ACC112 (cell line): ENCODE measurements at regions not wholly inside any gene's neighbourhood (a gene's known extent, or its start where the extent isn't known, plus 50 kb on each side); places are given as distances from the start of the nearest gene placed in this dataset.

Experiments used
- H2AFZ ChIP-seq: fragments of 200-600 bp; sonication (generic); one replicate; pipeline ENCODE4 v1.6.0; 2017; ENCODE audit warnings: antibody characterized with exemption, low read length; ENCODE audit not compliant: unreplicated experiment
- H3K27ac ChIP-seq: fragments of 200-600 bp; sonication (generic); 2 replicates; pipeline ENCODE4 v1.5.1; 2014; ENCODE audit warnings: low read depth, mild to moderate bottlenecking, antibody characterized with exemption, low read length, moderate library complexity
- H3K27me3 ChIP-seq: fragments of 200-600 bp; sonication (generic); 2 replicates; pipeline ENCODE4 v1.6.1; 2014; ENCODE audit warnings: mild to moderate bottlenecking, antibody characterized with exemption, low read length, moderate library complexity, mixed read lengths; ENCODE audit not compliant: insufficient read depth
- H3K36me3 ChIP-seq: fragments of 200-600 bp; sonication (generic); 2 replicates; pipeline ENCODE4 v1.6.1; 2016; ENCODE audit warnings: mild to moderate bottlenecking, antibody characterized with exemption, low read length, moderate library complexity, mixed read lengths; ENCODE audit not compliant: insufficient read depth
- H3K4me1 ChIP-seq: fragments of 200-600 bp; sonication (generic); one replicate; pipeline ENCODE4 v1.6.1; 2016; ENCODE audit warnings: low read length, mixed read lengths; ENCODE audit not compliant: insufficient read depth, unreplicated experiment, control insufficient read depth
- H3K4me3 ChIP-seq: fragments of 200-600 bp; sonication (generic); 2 replicates; pipeline ENCODE4 v1.5.1; 2014; ENCODE audit warnings: mild to moderate bottlenecking, low read depth, low read length
- H3K79me2 ChIP-seq: fragments of 200-600 bp; sonication (generic); one replicate; pipeline ENCODE4 v1.6.0; 2016; ENCODE audit warnings: low read length; ENCODE audit not compliant: control insufficient read depth, unreplicated experiment, insufficient read depth

DNA sequence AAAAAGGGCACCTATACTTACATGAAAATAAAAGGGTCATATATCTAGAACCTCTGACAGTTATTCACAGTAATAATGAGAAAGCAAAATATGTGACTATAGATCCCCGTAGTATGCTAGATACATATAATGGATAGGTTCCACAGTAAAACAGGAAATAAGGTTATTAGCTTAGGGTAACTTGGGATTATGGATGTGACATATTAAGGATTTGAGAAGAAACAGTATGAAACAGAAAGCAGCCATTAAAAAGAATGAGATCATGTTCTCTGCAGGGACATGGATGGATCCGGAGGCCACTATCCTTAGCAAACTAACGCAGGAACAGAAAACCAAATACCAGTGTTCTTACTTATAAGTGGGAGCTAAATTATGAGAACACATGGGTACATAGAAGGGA lies 1547.3 kb downstream of the BRINP3 start:
- Histone ChIP-seq H3K79me2 (no peaks in the 10 kb centered on the region), H3K4me3 (no peak overlapping the region), H3K27ac (no peak overlapping the region), H3K27me3 (no peaks in the 10 kb centered on the region), H3K36me3 (no peaks in the 10 kb centered on the region), H2AFZ (peak overlapping the region; percentile 38), H3K4me1 (no peaks in the 10 kb centered on the region)

DNA sequence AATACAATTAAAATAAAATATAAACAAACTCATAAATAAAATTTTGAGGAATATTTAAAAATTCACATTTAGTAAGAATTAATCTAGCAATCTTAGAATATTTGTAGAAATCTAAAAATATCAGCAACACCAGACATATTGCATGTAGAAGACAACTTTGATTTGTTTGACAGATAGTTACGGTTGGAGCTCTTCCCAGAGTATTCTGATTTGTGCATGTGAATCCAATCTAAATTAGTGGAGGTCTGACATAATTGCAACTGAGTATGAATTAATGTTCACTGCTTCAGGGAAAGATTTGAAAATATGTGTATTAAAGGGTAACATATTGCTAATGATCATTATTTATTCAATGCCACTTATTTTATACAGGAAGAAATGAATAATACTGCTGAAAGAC lies 1546.2 kb downstream of the BRINP3 start:
- Histone ChIP-seq H3K27me3 (no peaks in the 10 kb centered on the region), H3K4me3 (no peak overlapping the region), H2AFZ (no peak overlapping the region), H3K36me3 (no peaks in the 10 kb centered on the region), H3K79me2 (no peaks in the 10 kb centered on the region), H3K27ac (no peak overlapping the region), H3K4me1 (no peaks in the 10 kb centered on the region)

DNA sequence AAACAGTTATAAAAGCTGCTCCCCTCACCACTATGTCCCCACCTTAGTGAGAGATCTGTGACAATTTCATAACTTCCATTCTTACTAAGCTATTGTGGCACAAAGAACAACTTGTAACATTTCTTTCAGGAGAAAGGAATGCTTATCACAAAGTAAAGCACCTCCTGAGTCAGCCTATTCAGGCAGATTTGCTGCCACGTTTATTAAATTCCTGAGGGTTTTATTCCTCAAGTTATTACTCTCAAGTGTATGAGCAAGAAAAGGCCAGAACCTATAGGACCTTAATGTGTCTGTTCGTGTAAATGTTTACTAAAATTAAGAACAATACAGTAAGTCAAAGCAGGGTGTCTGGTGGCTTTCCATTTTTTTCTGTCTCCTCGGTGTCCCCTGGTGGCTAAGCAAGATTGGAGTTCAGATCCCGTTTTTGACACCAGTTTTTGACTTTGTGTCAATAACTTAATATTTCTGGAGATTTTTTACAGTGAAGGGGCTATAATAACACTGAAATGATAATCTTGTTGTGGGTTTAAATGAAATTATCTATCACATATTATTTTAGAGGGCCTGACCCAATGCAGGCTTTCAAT lies 1539.6 kb downstream of the BRINP3 start:
- Histone ChIP-seq H3K36me3 (no peaks in the 10 kb centered on the region), H3K4me1 (no peaks in the 10 kb centered on the region), H3K79me2 (no peaks in the 10 kb centered on the region), H3K27me3 (no peaks in the 10 kb centered on the region), H3K27ac (no peak overlapping the region), H2AFZ (no peak overlapping the region), H3K4me3 (no peak overlapping the region)

DNA sequence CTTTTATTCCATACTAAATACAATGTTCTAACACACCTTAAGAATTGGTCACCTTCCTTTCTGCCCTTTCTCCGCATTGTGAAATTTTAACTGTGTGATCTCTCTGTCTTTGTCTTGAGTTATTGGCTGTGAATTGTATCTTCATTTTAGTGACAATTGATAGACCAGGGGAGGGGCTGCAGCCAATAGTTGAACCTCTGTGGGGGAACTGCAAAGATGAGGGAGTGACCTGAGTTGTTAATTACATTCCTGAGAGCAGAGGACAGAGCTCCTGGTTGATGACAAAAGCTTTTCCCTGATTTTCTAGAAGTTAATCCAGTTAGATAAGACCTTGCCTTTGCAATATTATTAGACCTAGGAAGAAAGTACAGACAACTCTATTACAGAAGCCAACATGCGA lies 1535.7 kb downstream of the BRINP3 start:
- H2AFZ ChIP-seq: no peak overlapping the region

DNA sequence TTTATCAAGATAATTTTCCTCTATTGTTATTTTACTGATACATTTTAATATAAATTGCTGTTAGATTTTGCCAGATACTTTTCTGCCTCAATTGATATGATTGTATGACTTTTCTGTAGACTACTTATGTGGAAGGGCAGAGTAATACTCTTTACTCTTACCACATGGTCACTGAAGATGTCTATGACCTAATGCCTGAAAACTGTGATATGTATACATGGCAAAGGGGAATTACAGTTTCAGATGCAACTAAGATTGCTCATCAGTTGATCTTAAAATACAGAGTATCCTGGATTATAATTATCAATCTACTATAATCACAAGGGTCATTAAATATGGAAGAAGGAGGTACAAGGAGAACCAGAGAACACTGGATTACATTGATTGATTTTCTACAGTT lies 1528.0 kb downstream of the BRINP3 start:
- Histone ChIP-seq H3K4me1 (no peaks in the 10 kb centered on the region), H3K4me3 (no peak overlapping the region), H3K36me3 (no peaks in the 10 kb centered on the region), H3K27me3 (no peaks in the 10 kb centered on the region), H3K27ac (no peak overlapping the region), H2AFZ (no peak overlapping the region), H3K79me2 (no peaks in the 10 kb centered on the region)

More for the DNA sequence above, 1535.7 kb downstream of the BRINP3 start:
- Histone ChIP-seq H3K4me1 (no peaks in the 10 kb centered on the region), H3K27me3 (no peaks in the 10 kb centered on the region), H3K27ac (no peak overlapping the region), H3K36me3 (no peaks in the 10 kb centered on the region), H3K4me3 (no peak overlapping the region), H3K79me2 (no peaks in the 10 kb centered on the region)

DNA sequence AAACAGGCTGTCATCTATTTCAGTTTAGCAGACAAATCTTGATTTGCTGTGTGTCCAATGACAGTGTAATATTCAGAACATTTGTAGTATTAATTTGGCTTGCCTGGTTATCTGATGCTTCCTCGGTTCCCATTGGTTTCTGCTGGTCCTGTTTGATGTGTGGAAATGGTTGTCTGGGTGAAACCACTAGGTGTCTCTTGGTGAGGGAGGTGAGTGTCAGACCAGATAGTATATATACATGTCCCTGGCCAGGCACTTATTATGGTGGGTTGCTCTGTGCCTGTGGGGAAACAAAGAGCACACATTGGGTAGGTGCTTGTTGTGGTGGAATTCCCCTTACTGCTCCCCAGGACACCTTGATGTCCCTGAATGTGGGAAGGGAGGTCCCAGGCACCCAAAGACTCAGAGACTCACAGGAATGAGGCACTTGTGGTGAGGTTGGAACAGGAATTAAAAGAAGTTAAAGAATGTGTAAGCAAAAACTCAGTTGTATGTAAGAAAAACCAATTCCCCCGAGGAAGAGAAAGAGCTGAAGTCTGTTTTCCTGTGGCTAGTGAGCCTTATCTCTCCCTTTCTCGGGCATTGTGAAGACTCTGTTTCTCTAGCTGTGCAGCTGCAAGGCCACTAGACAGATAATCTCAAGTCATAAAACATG lies 1519.1 kb downstream of the BRINP3 start:
- no peaks in the 10 kb centered on the region for H3K4me1 ChIP-seq
- H3K4me3 ChIP-seq: no peak overlapping the region
- no peak overlapping the region for H3K27ac ChIP-seq
- no peaks in the 10 kb centered on the region for H3K36me3 ChIP-seq
- no peak overlapping the region for H2AFZ ChIP-seq
- H3K79me2 ChIP-seq: no peaks in the 10 kb centered on the region
- no peaks in the 10 kb centered on the region for H3K27me3 ChIP-seq

DNA sequence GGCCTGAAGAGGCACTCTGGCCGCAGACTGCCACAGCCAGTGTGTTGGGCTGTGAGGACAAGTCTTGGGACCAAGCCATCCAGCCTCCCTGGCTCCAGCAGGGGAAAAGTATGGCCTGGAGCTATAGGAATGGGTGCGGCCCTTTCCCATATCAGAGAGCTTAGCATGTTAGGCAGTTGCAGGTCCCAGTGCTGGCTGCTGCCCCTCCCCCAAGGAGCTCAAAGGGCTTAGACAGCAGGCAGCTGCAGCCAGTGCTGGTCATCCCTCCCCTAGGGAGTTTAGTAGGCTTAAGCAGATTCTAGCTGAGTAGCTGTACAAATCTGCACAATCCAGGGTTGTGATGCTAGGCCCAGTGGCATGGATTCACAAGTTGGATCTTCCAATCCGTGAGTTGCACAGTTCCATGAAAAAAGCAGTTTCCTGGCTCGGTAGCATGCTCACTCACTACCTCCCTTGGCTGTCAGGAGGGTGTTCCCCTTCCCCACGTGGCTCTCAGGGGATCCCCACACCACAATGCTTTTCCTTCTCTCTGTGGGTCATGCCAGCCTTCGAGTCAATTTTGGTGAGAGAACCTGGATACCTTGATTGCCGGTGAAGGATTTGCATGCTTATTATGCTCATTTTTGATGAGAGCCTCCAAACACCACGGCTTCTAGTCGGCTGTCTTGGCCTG lies 1490.8 kb downstream of the BRINP3 start:
- H3K36me3 ChIP-seq: no peaks in the 10 kb centered on the region
- H3K27me3 ChIP-seq: no peaks in the 10 kb centered on the region
- H2AFZ ChIP-seq: no peak overlapping the region
- H3K79me2 ChIP-seq: no peaks in the 10 kb centered on the region
- H3K4me3 ChIP-seq: no peak overlapping the region
- no peaks in the 10 kb centered on the region for H3K4me1 ChIP-seq
- H3K27ac ChIP-seq: no peak overlapping the region

DNA sequence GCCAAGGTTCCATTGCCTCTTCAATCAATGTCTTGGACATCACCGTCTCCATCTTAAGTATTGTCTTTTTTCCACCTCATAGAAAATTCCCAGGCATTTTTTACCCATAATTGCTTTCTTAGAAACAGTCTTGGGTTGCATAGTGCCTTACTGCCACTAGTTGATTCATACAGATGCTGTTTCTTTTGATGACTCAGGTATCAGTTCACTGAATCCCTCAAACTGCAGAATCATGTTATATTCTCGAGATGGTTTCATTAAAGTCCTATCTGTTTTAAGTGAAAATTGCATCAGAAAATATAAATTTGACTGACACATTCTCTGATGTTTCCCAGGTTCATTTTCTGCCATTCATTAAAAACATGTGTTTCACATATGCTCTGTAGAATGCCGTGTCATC lies 1489.1 kb downstream of the BRINP3 start:
- H3K27me3 ChIP-seq: no peaks in the 10 kb centered on the region
- no peaks in the 10 kb centered on the region for H3K79me2 ChIP-seq
- H3K36me3 ChIP-seq: no peaks in the 10 kb centered on the region
- no peak overlapping the region for H2AFZ ChIP-seq
- no peaks in the 10 kb centered on the region for H3K4me1 ChIP-seq
- no peak overlapping the region for H3K27ac ChIP-seq
- H3K4me3 ChIP-seq: no peak overlapping the region

DNA sequence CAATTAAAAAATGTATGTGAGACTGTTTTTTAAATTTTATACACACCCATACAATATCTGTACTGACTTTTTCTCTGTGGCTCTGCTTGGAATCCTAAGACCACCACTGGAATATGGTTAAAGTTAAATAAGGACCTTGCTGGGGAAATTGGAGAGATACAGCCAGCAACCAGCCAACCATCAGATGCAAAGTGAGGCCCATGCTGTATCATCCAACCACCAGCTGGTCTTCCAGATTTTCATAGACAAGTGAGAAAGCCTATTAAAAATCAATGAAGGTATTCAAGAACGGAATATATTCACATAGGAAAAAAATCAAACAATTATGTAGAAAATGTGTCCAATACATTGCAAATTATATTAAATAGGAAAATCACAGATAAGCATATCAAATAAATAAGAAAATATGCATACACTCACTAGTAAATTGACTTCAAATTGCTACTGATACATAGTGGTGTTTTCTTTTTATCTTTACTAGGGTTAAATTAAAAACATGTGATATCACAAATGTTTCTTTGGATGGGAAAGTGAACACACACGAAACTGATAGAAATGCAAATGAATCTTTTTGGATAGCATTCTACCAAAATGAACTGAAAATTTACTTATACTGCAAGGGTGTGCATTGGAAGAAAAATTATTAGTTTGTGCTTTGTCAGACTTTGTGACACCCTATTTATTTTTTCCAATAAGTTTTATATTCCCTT lies 1486.3 kb downstream of the BRINP3 start:
- Histone ChIP-seq H3K36me3 (no peaks in the 10 kb centered on the region), H3K4me3 (no peak overlapping the region), H2AFZ (no peak overlapping the region), H3K4me1 (no peaks in the 10 kb centered on the region), H3K27me3 (no peaks in the 10 kb centered on the region), H3K27ac (no peak overlapping the region), H3K79me2 (no peaks in the 10 kb centered on the region)

DNA sequence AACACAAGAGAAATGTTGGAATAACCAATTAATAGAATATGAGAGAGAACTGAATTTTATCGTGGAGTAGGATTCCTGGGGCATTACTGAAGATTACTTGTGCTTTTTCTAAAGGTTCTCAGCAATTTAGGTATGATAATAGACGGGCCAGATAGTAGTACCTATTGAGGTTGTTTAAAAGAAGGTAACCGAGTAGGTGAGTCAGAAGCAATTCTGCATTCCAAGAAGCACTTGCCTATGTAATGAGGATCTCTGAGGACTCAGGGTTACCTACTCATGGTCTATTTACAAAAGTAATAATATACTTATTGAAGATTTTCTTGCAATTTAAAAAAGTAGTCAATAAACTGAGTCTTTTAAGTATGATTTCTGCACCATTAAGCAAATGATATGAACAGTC lies 1469.8 kb downstream of the BRINP3 start:
- no peaks in the 10 kb centered on the region for H3K4me1 ChIP-seq
- no peaks in the 10 kb centered on the region for H3K79me2 ChIP-seq
- H3K36me3 ChIP-seq: no peaks in the 10 kb centered on the region
- H3K27me3 ChIP-seq: no peaks in the 10 kb centered on the region
- no peak overlapping the region for H3K4me3 ChIP-seq
- no peak overlapping the region for H2AFZ ChIP-seq
- H3K27ac ChIP-seq: no peak overlapping the region
